Neural progenitor cell (in vitro differentiated cells): ENCODE measurements at regions not wholly inside any gene's neighbourhood (a gene's known extent, or its start where the extent isn't known, plus 50 kb on each side); places are given as distances from the start of the nearest gene placed in this dataset.
A peak's percentile ranks its signal among the peaks of the same experiment; 100 is the strongest.

Source experiments
- DNase-seq: peaks from one replicate; pipeline ENCODE4 v3.0.0-alpha.2; 2016; ENCODE audit warnings: low spot score
- H2AFZ ChIP-seq: fragments of 200-600 bp; sonication (generic); replicated peaks from 2 replicates; pipeline ENCODE4 v1.6.1; 2016; ENCODE audit warnings: antibody characterized with exemption
- H3F3A ChIP-seq: fragments of 200-600 bp; sonication (generic); 2 replicates; pipeline ENCODE4 v1.6.1; 2016; ENCODE audit warnings: antibody characterized with exemption, low read depth
- H3K27ac ChIP-seq: fragments of 200-600 bp; sonication (generic); 2 replicates; pipeline ENCODE4 v1.5.1; 2016; ENCODE audit warnings: mild to moderate bottlenecking
- H3K27me3 ChIP-seq: fragments of 200-600 bp; sonication (generic); 2 replicates; pipeline ENCODE4 v1.6.1; 2016; ENCODE audit warnings: mild to moderate bottlenecking, moderate library complexity
- H3K36me3 ChIP-seq: fragments of 200-600 bp; sonication (generic); 2 replicates; pipeline ENCODE4 v1.5.1; 2016
- H3K4me1 ChIP-seq: fragments of 200-600 bp; sonication (generic); 2 replicates; pipeline ENCODE4 v1.6.1; 2016; ENCODE audit warnings: mixed run types
- H3K4me2 ChIP-seq: fragments of 200-600 bp; sonication (generic); 2 replicates; pipeline ENCODE4 v1.6.1; 2016
- H3K4me3 ChIP-seq: fragments of 200-600 bp; sonication (generic); 2 replicates; pipeline ENCODE4 v1.5.1; 2016
- H3K79me2 ChIP-seq: fragments of 200-600 bp; sonication (generic); 2 replicates; pipeline ENCODE4 v1.6.1; 2016; ENCODE audit warnings: low read depth
- H3K9ac ChIP-seq: fragments of 200-600 bp; sonication (generic); 2 replicates; pipeline ENCODE4 v1.6.1; 2016
- H3K9me3 ChIP-seq: fragments of 200-600 bp; sonication (generic); 2 replicates; pipeline ENCODE4 v1.5.1; 2016; ENCODE audit warnings: low read depth
- H4K20me1 ChIP-seq: fragments of 200-600 bp; sonication (generic); 2 replicates; pipeline ENCODE4 v1.6.1; 2016; ENCODE audit warnings: low read depth
- H3K27ac Mint-ChIP-seq: 3 replicates; pipeline ENCODE4 v1.8.0; 2021; ENCODE audit warnings: mixed read lengths
- H3K27me3 Mint-ChIP-seq: 2 replicates; pipeline ENCODE4 v1.8.0; 2022; ENCODE audit warnings: low read depth, mild to moderate bottlenecking, inconsistent platforms, moderate library complexity, mixed read lengths; ENCODE audit not compliant: insufficient read depth
- H3K36me3 Mint-ChIP-seq: 3 replicates; pipeline ENCODE4 v1.8.0; 2021; ENCODE audit warnings: mixed read lengths
- H3K4me1 Mint-ChIP-seq: 3 replicates; pipeline ENCODE4 v1.8.0; 2021; ENCODE audit warnings: mixed read lengths
- H3K4me3 Mint-ChIP-seq: 3 replicates; pipeline ENCODE4 v1.8.0; 2021; ENCODE audit warnings: mild to moderate bottlenecking, moderate library complexity, mixed read lengths
- H3K9me3 Mint-ChIP-seq: 3 replicates; pipeline ENCODE4 v1.8.0; 2020; ENCODE audit warnings: mixed read lengths
- EZH2 ChIP-seq: fragments of 200-600 bp; sonication (generic); IDR thresholded peaks from 2 replicates; pipeline ENCODE4 v1.6.1; 2017; ENCODE audit warnings: antibody characterized with exemption, mild to moderate bottlenecking, moderate library complexity
- EZH2phosphoT487 ChIP-seq: fragments of 200-600 bp; sonication (generic); IDR thresholded peaks from 2 replicates; pipeline ENCODE4 v1.6.1; 2017; ENCODE audit warnings: antibody characterized with exemption
- TF ChIP-seq, protein P1 (sequence below): fragments of 200-600 bp; sonication (generic); IDR thresholded peaks from 2 replicates; pipeline ENCODE4 v1.5.1; 2017; ENCODE audit warnings: antibody characterized with exemption, mild to moderate bottlenecking

DNA sequence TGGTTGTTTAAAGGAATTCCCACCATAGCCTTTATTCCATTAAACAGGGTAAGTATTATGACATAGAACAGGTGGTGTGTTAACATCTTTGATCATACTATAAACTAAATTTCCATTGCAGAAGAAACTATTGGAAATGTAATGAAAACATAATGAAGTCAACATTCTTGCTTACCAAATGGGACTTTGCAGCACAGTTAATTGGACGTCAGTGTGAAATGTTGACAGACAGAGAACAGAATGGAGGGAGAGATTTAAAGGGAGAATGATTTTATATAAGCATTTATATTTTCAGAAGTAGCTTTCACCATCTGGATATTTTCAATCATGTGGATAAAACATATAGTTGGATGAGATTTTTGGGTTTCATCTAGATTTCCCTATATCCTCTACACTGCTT, 311.3 kb downstream of the TUSC1 start:
- no peaks in the 10 kb centered on the region for H3K79me2 ChIP-seq
- no peak overlapping the region for H3K9ac ChIP-seq
- H3K36me3 Mint-ChIP-seq, result no peaks in the 10 kb centered on the region
- no peak overlapping the region for H3K4me3 Mint-ChIP-seq
- no peaks in the 10 kb centered on the region for H3F3A ChIP-seq
- H4K20me1 ChIP-seq, result no peaks in the 10 kb centered on the region
- no peak overlapping the region for H3K4me2 ChIP-seq
- no peaks in the 10 kb centered on the region for H3K36me3 ChIP-seq
- H3K9me3 ChIP-seq, result no peaks in the 10 kb centered on the region
- no peaks in the 10 kb centered on the region for H3K27me3 ChIP-seq
- TF ChIP-seq EZH2, result no peak
- TF ChIP-seq EZH2phosphoT487, result no peak
- TF ChIP-seq, protein P1, sequence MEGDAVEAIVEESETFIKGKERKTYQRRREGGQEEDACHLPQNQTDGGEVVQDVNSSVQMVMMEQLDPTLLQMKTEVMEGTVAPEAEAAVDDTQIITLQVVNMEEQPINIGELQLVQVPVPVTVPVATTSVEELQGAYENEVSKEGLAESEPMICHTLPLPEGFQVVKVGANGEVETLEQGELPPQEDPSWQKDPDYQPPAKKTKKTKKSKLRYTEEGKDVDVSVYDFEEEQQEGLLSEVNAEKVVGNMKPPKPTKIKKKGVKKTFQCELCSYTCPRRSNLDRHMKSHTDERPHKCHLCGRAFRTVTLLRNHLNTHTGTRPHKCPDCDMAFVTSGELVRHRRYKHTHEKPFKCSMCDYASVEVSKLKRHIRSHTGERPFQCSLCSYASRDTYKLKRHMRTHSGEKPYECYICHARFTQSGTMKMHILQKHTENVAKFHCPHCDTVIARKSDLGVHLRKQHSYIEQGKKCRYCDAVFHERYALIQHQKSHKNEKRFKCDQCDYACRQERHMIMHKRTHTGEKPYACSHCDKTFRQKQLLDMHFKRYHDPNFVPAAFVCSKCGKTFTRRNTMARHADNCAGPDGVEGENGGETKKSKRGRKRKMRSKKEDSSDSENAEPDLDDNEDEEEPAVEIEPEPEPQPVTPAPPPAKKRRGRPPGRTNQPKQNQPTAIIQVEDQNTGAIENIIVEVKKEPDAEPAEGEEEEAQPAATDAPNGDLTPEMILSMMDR, result no peak
- H3K27ac ChIP-seq, result no peak overlapping the region
- DNase-seq, result no peak
- H3K27me3 Mint-ChIP-seq, result peaks cover 2% of the 10 kb centered on the region
- no peak overlapping the region for H3K4me3 ChIP-seq
- H3K9me3 Mint-ChIP-seq, result no peaks in the 10 kb centered on the region
- no peaks in the 10 kb centered on the region for H3K4me1 ChIP-seq
- no peaks in the 10 kb centered on the region for H3K4me1 Mint-ChIP-seq
- H3K27ac Mint-ChIP-seq, result no peak overlapping the region
- H2AFZ ChIP-seq, result no peak overlapping the region

GRCh38 chr9:25353783-25354182, 324.5 kb downstream of the TUSC1 start:
- no peaks in the 10 kb centered on the region for H3K27me3 Mint-ChIP-seq
- H3K27ac Mint-ChIP-seq, result no peak overlapping the region
- no peak for TF ChIP-seq EZH2phosphoT487
- no peak for TF ChIP-seq EZH2
- TF ChIP-seq, protein P1, result no peak
- H3K4me2 ChIP-seq, result no peak overlapping the region
- H3K27me3 ChIP-seq, result no peaks in the 10 kb centered on the region
- H3K4me3 Mint-ChIP-seq, result no peak overlapping the region
- H3K4me1 Mint-ChIP-seq, result no peaks in the 10 kb centered on the region
- H3K36me3 Mint-ChIP-seq, result no peaks in the 10 kb centered on the region
- H3F3A ChIP-seq, result no peaks in the 10 kb centered on the region
- no peak for DNase-seq
- H3K4me1 ChIP-seq, result no peaks in the 10 kb centered on the region
- H3K9me3 ChIP-seq, result no peaks in the 10 kb centered on the region
- H3K4me3 ChIP-seq, result no peak overlapping the region
- no peak overlapping the region for H3K27ac ChIP-seq
- no peak overlapping the region for H3K9ac ChIP-seq
- no peaks in the 10 kb centered on the region for H4K20me1 ChIP-seq
- no peak overlapping the region for H2AFZ ChIP-seq
- H3K79me2 ChIP-seq, result no peaks in the 10 kb centered on the region
- H3K9me3 Mint-ChIP-seq, result peaks cover 11% of the 10 kb centered on the region
- no peaks in the 10 kb centered on the region for H3K36me3 ChIP-seq

GRCh38 chr9:25350011-25350410, 328.2 kb downstream of the TUSC1 start:
- Mint-ChIP-seq H3K4me1 (no peaks in the 10 kb centered on the region), H3K27ac (no peak overlapping the region)

More at GRCh38 chr9:25350011-25350410, 328.2 kb downstream of the TUSC1 start:
- no peak overlapping the region for H3K4me3 ChIP-seq
- no peak overlapping the region for H3K4me3 Mint-ChIP-seq
- no peak overlapping the region for H2AFZ ChIP-seq
- no peaks in the 10 kb centered on the region for H4K20me1 ChIP-seq
- no peaks in the 10 kb centered on the region for H3K79me2 ChIP-seq
- no peaks in the 10 kb centered on the region for H3K9me3 Mint-ChIP-seq
- H3K27ac ChIP-seq, result no peak overlapping the region
- no peak overlapping the region for H3K4me2 ChIP-seq
- H3K36me3 ChIP-seq, result no peaks in the 10 kb centered on the region
- H3F3A ChIP-seq, result no peaks in the 10 kb centered on the region
- H3K9ac ChIP-seq, result no peak overlapping the region
- no peaks in the 10 kb centered on the region for H3K27me3 ChIP-seq
- no peaks in the 10 kb centered on the region for H3K27me3 Mint-ChIP-seq
- H3K36me3 Mint-ChIP-seq, result no peaks in the 10 kb centered on the region
- no peaks in the 10 kb centered on the region for H3K4me1 ChIP-seq
- H3K9me3 ChIP-seq, result no peaks in the 10 kb centered on the region
- no peak for DNase-seq
- TF ChIP-seq EZH2phosphoT487, result no peak
- TF ChIP-seq, protein P1, result peak; percentile 22
